ENCODE measurements at regions not wholly inside any gene's neighbourhood (a gene's known extent, or its start where the extent isn't known, plus 50 kb on each side); places are given as distances from the start of the nearest gene placed in this dataset.
"Not testable (repeated sequence)": the region's sequence is repeated elsewhere in the genome, so short reads cannot be mapped to it uniquely, and the experiment has no call there.

DNA sequence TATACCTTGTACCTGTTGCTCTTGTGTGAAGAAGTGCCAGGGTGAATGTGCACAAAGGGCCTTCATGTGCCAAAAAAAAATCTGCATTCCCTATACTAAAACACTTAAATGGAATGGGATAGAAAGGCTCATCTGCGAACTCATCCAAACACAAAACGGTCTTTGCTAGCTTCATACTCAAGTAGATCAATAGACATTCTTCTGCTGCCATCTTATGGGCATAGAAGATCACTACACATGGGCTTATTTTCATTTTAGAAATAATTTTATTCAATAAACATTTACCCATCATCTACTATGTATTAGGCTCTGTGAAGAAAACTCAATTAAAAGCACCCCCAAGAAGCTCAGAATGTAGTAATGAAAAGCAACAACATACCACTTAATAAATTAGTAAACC lies 693.1 kb downstream of the CDY1 start:
- H3K4me1 ChIP-seq (ENCODE audit: insufficient read depth, low read length, poor library complexity, severe bottlenecking); H4K20me1 ChIP-seq (ENCODE audit: insufficient read depth, low read length); POLR2A ChIA-PET; H2AFZ ChIP-seq (ENCODE audit: low read length); H3K9me3 ChIP-seq (ENCODE audit: low read length); CTCF ChIA-PET (ENCODE audit: unreplicated experiment); H3K4me3 ChIP-seq (ENCODE audit: low read depth, low read length, poor library complexity, severe bottlenecking); BruUV-seq (replicated peaks); H3K79me2 ChIP-seq (ENCODE audit: insufficient read depth, low read depth, low read length); intact Hi-C loops (cut with micrococcal nuclease; ENCODE audit: unreplicated experiment); H3K36me3 ChIP-seq (ENCODE audit: insufficient read depth, low read length); H3K4me2 ChIP-seq (ENCODE audit: low read length); H3K9me2 ChIP-seq (ENCODE audit: insufficient read depth, low read length); H3K27ac ChIP-seq (ENCODE audit: low read depth, low read length, poor library complexity, severe bottlenecking): not testable (repeated sequence)
- peak; percentile 0 for DNase-seq (ENCODE audit: low spot score)
- TF ChIP-seq CTCF (conservative IDR thresholded peaks at IDR 0.05; ENCODE audit: low read length) = peak; percentile 42; the same call in 1 of the 2 replicates

DNA sequence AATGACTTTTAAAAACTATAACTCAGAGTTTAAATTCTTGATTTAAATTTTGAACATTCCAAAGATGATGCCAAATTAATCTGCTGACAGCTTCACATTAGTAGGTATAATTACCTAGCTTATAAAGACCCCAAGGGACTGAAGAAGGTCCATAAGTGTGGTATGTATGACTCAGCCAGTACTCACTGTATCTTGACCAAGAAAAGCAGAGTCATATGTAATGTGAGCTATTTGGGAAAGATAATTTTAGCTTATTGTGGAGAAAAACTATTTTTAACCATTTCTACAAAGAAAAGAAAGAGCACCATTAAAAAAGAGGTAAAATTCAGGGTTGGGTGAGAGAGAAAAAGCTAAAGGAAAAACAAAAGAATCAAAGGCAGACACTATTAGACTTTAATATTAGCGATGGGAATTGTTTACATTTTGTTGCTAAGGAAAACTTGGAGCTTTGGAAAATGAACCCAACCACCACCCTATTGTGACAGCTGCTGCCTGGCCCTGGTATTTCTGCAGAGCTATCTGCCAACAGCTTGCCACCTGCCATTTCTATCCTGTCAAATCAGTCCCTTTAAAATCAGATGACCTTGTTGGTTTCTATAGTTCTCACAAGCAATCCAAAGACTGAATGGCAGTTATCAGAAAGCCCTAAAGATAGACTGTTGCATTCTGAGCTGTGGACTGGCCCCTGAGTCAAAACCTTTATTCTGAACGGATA lies 697.7 kb downstream of the CDY1 start:
- intact Hi-C loops (cut with micrococcal nuclease; ENCODE audit: unreplicated experiment); H3K9me3 ChIP-seq (ENCODE audit: low read length); POLR2A ChIA-PET; H3K4me3 ChIP-seq (ENCODE audit: low read depth, low read length, poor library complexity, severe bottlenecking); H4K20me1 ChIP-seq (ENCODE audit: insufficient read depth, low read length); H2AFZ ChIP-seq (ENCODE audit: low read length); H3K4me1 ChIP-seq (ENCODE audit: insufficient read depth, low read length, poor library complexity, severe bottlenecking); H3K4me2 ChIP-seq (ENCODE audit: low read length); H3K9me2 ChIP-seq (ENCODE audit: insufficient read depth, low read length); BruUV-seq (replicated peaks); H3K27ac ChIP-seq (ENCODE audit: low read depth, low read length, poor library complexity, severe bottlenecking); DNase-seq (ENCODE audit: low spot score); H3K79me2 ChIP-seq (ENCODE audit: insufficient read depth, low read depth, low read length); CTCF ChIA-PET (ENCODE audit: unreplicated experiment); H3K36me3 ChIP-seq (ENCODE audit: insufficient read depth, low read length): not testable (repeated sequence)

- H3K4me2 ChIP-seq (ENCODE audit: low read length); CTCF ChIA-PET (ENCODE audit: unreplicated experiment); H4K20me1 ChIP-seq (ENCODE audit: insufficient read depth, low read length); POLR2A ChIA-PET; intact Hi-C loops (cut with micrococcal nuclease; ENCODE audit: unreplicated experiment); H3K36me3 ChIP-seq (ENCODE audit: insufficient read depth, low read length); H3K9me2 ChIP-seq (ENCODE audit: insufficient read depth, low read length); BruUV-seq (replicated peaks); DNase-seq (ENCODE audit: low spot score); H2AFZ ChIP-seq (ENCODE audit: low read length); H3K4me3 ChIP-seq (ENCODE audit: low read depth, low read length, poor library complexity, severe bottlenecking); H3K9me3 ChIP-seq (ENCODE audit: low read length); H3K79me2 ChIP-seq (ENCODE audit: insufficient read depth, low read depth, low read length); H3K4me1 ChIP-seq (ENCODE audit: insufficient read depth, low read length, poor library complexity, severe bottlenecking); H3K27ac ChIP-seq (ENCODE audit: low read depth, low read length, poor library complexity, severe bottlenecking): not testable (repeated sequence)
Measured at GRCh38 chrY:26322756-26323155, 700.8 kb downstream of the CDY1 start.

- H3K36me3 ChIP-seq (ENCODE audit: insufficient read depth, low read length); H3K4me2 ChIP-seq (ENCODE audit: low read length); H3K4me1 ChIP-seq (ENCODE audit: insufficient read depth, low read length, poor library complexity, severe bottlenecking); DNase-seq (ENCODE audit: low spot score); H4K20me1 ChIP-seq (ENCODE audit: insufficient read depth, low read length); BruUV-seq (replicated peaks); H3K9me3 ChIP-seq (ENCODE audit: low read length); H2AFZ ChIP-seq (ENCODE audit: low read length); H3K4me3 ChIP-seq (ENCODE audit: low read depth, low read length, poor library complexity, severe bottlenecking); H3K9me2 ChIP-seq (ENCODE audit: insufficient read depth, low read length); intact Hi-C loops (cut with micrococcal nuclease; ENCODE audit: unreplicated experiment); POLR2A ChIA-PET; H3K27ac ChIP-seq (ENCODE audit: low read depth, low read length, poor library complexity, severe bottlenecking); H3K79me2 ChIP-seq (ENCODE audit: insufficient read depth, low read depth, low read length); CTCF ChIA-PET (ENCODE audit: unreplicated experiment): not testable (repeated sequence)
Measured at GRCh38 chrY:26352931-26353330, 731.0 kb downstream of the CDY1 start.

Measured in OCI-LY7 (cell line).